ENCODE measurements at regions not wholly inside any gene's neighbourhood (a gene's known extent, or its start where the extent isn't known, plus 50 kb on each side); places are given as distances from the start of the nearest gene placed in this dataset.

DNA sequence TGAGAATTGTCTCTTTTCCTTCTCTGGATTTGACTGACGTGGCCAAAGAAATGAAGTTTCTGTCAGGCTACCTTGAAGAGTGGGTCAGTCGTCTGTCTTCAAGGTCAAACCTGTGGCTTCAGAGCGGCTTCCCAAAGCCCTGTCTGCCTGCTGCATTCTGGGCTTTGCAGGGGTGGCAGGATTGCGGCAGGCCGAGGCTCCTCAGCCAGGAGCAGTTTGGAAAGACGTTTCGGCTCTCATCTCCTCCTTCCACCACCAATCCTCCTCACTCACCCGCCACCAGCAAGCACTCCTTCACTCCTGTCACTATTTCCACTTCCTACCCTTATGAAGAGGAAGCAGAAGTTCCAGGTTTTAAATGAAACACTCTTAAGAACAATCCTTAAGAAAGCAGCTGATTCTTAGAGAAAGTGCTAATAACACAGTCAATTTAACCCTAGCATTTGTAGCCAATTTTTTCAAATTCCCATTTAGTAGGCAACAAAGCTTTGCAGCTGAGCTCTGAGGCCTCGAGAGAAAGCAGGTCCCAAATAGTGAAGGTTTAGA, 351.7 kb downstream of the ZNF608 start:
- peaks cover 0 to 5% of the 10 kb centered on the region in 2 donors for H3K4me1 ChIP-seq (ENCODE audit: control insufficient read depth in 1 of 2, low read depth in 2 of 2)
- peaks cover 10% of the 10 kb centered on the region for H3K9me3 ChIP-seq
- no peaks in the 10 kb centered on the region for H3K27me3 ChIP-seq (replicated peaks; ENCODE audit: insufficient read depth)
- no peak overlapping the region for H3K27ac ChIP-seq
- TF ChIP-seq, protein P1, sequence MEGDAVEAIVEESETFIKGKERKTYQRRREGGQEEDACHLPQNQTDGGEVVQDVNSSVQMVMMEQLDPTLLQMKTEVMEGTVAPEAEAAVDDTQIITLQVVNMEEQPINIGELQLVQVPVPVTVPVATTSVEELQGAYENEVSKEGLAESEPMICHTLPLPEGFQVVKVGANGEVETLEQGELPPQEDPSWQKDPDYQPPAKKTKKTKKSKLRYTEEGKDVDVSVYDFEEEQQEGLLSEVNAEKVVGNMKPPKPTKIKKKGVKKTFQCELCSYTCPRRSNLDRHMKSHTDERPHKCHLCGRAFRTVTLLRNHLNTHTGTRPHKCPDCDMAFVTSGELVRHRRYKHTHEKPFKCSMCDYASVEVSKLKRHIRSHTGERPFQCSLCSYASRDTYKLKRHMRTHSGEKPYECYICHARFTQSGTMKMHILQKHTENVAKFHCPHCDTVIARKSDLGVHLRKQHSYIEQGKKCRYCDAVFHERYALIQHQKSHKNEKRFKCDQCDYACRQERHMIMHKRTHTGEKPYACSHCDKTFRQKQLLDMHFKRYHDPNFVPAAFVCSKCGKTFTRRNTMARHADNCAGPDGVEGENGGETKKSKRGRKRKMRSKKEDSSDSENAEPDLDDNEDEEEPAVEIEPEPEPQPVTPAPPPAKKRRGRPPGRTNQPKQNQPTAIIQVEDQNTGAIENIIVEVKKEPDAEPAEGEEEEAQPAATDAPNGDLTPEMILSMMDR (IDR thresholded peaks at IDR 0.05), result no peak
- no peak for DNase-seq (ENCODE audit: low spot score)
- no peak for ATAC-seq (ENCODE audit: insufficient number of reproducible peaks, low FRiP score, low read depth)
- no peak overlapping the region for H3K4me3 ChIP-seq
- H3K36me3 ChIP-seq, result no peaks in the 10 kb centered on the region

DNA sequence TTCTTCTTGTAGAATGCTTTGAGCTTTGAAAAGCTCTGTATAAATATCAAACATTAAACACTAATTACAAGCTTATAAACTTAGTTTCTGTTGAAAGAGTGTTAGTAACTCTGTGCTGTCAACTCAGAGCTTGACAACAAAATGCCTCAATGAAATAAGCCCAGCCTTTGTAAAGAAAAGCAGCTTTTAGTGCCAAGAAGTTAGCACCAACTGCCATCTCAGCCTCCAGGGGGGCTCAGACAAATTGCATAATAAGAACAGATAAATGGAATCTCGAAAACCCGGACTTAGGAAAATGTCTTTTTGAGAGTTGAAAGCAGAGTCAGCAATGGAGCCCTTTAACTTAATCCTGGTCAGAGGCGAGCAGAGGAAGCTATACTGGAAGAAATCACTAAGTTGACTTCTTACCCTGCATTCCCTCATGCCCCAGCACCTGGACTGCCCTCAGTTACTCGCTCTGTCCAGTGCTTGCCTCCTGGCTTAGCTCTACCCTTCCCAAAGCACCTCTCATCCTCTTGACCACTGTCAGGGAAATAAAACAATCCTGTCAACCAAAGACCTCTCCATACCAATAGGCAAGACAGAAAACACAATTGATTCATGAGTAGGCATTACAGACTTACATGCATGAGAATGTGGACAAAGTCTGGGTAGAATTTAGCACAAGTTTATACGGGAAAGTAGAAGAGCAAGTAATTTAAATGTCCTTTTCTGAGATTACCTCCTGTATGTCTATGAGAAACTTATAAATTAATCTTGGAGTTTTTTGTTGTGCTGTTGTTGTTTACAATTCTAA, 352.7 kb downstream of the ZNF608 start:
- Histone ChIP-seq H3K36me3 (no peaks in the 10 kb centered on the region), H3K9me3 (peaks cover 10% of the 10 kb centered on the region), H3K4me3 (no peak overlapping the region), H3K27ac (no peak overlapping the region), H3K27me3 (replicated peaks; ENCODE audit: insufficient read depth) (no peaks in the 10 kb centered on the region), H3K4me1 (ENCODE audit: control insufficient read depth in 1 of 2, low read depth in 2 of 2) (peaks cover 0 to 5% of the 10 kb centered on the region in 2 donors)
- DNase-seq (ENCODE audit: low spot score), result no peak
- TF ChIP-seq, protein P1 (IDR thresholded peaks at IDR 0.05), result no peak
- ATAC-seq (ENCODE audit: insufficient number of reproducible peaks, low FRiP score, low read depth), result no peak

DNA sequence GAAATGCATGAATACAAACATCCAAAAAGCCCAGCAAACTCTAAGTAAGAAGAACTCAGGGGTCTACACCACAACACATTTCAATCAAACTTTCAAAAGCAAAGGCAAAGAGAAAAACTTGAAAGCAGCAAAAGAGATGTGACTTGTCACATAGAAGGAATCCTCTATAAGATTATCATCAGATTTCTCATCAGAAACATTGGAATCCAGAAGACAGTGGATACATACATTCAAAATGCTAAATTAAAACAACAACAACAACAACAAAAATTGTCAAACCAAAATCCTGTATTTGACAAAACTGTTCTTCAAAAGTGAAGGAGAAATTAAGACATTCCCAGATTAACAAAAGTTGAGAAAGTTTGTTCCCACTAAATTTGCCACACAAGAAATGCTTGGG, 362.7 kb downstream of the ZNF608 start:
- TF ChIP-seq, protein P1 (IDR thresholded peaks at IDR 0.05), result no peak
- no peak for DNase-seq (ENCODE audit: low spot score)
- no peak for ATAC-seq (ENCODE audit: insufficient number of reproducible peaks, low FRiP score, low read depth)

DNA sequence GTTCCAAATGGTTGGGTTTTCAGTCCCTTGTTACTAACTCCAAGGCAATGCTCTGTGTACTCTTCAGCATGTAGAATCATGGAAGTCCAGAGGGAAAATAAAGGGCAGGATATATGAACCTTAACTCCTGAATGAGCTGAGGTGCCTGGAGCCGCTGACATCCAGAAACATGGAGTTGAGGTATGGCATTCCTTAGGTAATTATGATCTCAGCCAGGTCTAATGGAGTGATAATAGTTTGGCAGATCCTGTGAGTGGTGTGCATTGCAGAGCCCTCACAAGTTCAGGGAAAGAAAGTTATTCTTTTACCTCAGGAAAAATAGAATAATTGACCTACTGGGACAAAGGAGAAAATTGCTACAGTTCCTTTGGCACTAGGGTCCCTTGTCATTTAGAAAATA, 369.1 kb downstream of the ZNF608 start:
- no peaks in the 10 kb centered on the region for H3K4me1 ChIP-seq (ENCODE audit: control insufficient read depth in 1 of 2, low read depth in 2 of 2)
- ATAC-seq (ENCODE audit: insufficient number of reproducible peaks, low FRiP score, low read depth) (no peak), DNase-seq (ENCODE audit: low spot score) (no peak)
- H3K27ac ChIP-seq, result no peak overlapping the region
- H3K27me3 ChIP-seq (replicated peaks; ENCODE audit: insufficient read depth), result no peaks in the 10 kb centered on the region
- peaks cover 1% of the 10 kb centered on the region for H3K9me3 ChIP-seq
- TF ChIP-seq, protein P1 (IDR thresholded peaks at IDR 0.05), result no peak
- no peak overlapping the region for H3K4me3 ChIP-seq
- no peaks in the 10 kb centered on the region for H3K36me3 ChIP-seq

More for the DNA sequence above, 362.7 kb downstream of the ZNF608 start:
- H3K4me1 ChIP-seq (ENCODE audit: control insufficient read depth in 1 of 2, low read depth in 2 of 2), result no peaks in the 10 kb centered on the region
- H3K4me3 ChIP-seq, result no peak overlapping the region
- H3K27me3 ChIP-seq (replicated peaks; ENCODE audit: insufficient read depth), result no peaks in the 10 kb centered on the region
- H3K9me3 ChIP-seq, result peaks cover 21% of the 10 kb centered on the region
- no peak overlapping the region for H3K27ac ChIP-seq
- no peaks in the 10 kb centered on the region for H3K36me3 ChIP-seq

DNA sequence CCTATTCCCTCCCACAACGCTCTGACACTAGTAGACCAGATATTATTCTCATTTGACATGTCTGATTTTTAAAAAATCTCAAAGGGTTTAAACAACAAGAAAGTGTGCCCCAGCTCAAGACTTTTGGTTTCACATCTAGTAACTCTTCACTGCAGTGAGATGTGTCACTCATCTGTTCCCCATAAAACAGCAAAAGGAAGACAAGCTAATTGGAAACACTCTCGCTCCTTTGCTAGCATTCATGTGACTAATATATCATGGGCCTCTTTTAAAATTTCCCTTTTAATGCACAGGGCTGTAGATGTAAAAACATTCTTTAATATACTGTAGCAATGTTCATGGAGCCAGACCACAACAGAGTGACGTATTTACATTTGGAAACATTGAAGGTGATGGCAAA, 372.6 kb downstream of the ZNF608 start:
- Histone ChIP-seq H3K9me3 (no peaks in the 10 kb centered on the region), H3K27ac (no peak overlapping the region), H3K4me1 (ENCODE audit: control insufficient read depth in 1 of 2, low read depth in 2 of 2) (peaks cover 0 to 20% of the 10 kb centered on the region in 2 donors), H3K27me3 (replicated peaks; ENCODE audit: insufficient read depth) (no peaks in the 10 kb centered on the region), H3K4me3 (no peak overlapping the region), H3K36me3 (no peaks in the 10 kb centered on the region)
- ATAC-seq (ENCODE audit: insufficient number of reproducible peaks, low FRiP score, low read depth) (no peak), DNase-seq (ENCODE audit: low spot score) (no peak)
- TF ChIP-seq, protein P1 (IDR thresholded peaks at IDR 0.05), result no peak

All from thoracic aorta (tissue), 2 donors.